CD4-positive, alpha-beta memory T cell (primary cell): ENCODE measurements at regions not wholly inside any gene's neighbourhood (a gene's known extent, or its start where the extent isn't known, plus 50 kb on each side); places are given as distances from the start of the nearest gene placed in this dataset.
A peak's percentile ranks its signal among the peaks of the same experiment; 100 is the strongest.

ENCODE experiments used
- CTCF ChIA-PET: fragments of 350-600 bp; sonication (Branson Sonifier 250); formaldehyde crosslinking; loops from one replicate; lab custom pipeline; 2021; ENCODE audit warnings: inconsistent platforms; ENCODE audit not compliant: partially characterized antibody; lab: Charles Lee
- POLR2A ChIA-PET: fragments of 350-600 bp; sonication (Branson Sonifier 250); formaldehyde crosslinking; loops from one replicate; lab custom pipeline; 2021; ENCODE audit not compliant: partially characterized antibody; lab: Charles Lee
- DNase-seq, 5 donors: peaks; one replicate each; pipeline versions ENCODE4 v3.0.0 to v3.0.0-alpha.2; 2020 to 2022; ENCODE audit warnings: mixed read lengths in 1 of 5
- H3K27ac ChIP-seq: one replicate; pipeline ENCODE4 v1.7.0; 2013; ENCODE audit warnings: low read depth, low read length
- H3K27me3 ChIP-seq: 2 replicates; pipeline ENCODE4 v1.7.0; 2013; ENCODE audit warnings: mild to moderate bottlenecking, low read length, moderate library complexity; ENCODE audit not compliant: insufficient read depth
- H3K36me3 ChIP-seq: 2 replicates; pipeline ENCODE4 v1.7.0; 2013; ENCODE audit warnings: mild to moderate bottlenecking, low read length, moderate library complexity; ENCODE audit not compliant: insufficient read depth
- H3K4me1 ChIP-seq: 2 replicates; pipeline ENCODE4 v1.7.0; 2013; ENCODE audit warnings: mild to moderate bottlenecking, low read length, moderate library complexity; ENCODE audit not compliant: insufficient read depth
- H3K4me3 ChIP-seq, 2 donors: one replicate each; pipeline ENCODE4 v1.7.0; 2013; ENCODE audit warnings: low read length in 2 of 2, mild to moderate bottlenecking in 1 of 2
- H3K9me3 ChIP-seq, 2 donors: one replicate each; pipeline ENCODE4 v1.7.0; 2013; ENCODE audit warnings: low read length in 2 of 2, control low read depth in 1 of 2; ENCODE audit not compliant: control insufficient read depth in 1 of 2
- H3K27ac Mint-ChIP-seq, 7 donors: one replicate each; pipeline ENCODE4 v1.8.0; 2020 to 2021; ENCODE audit warnings: mixed read lengths in 7 of 7, mild to moderate bottlenecking in 6 of 7, inconsistent platforms in 3 of 7, moderate library complexity in 3 of 7
- H3K27me3 Mint-ChIP-seq, 2 donors: one replicate each; pipeline ENCODE4 v1.8.0; 2020 to 2021; ENCODE audit warnings: mixed read lengths in 2 of 2
- H3K36me3 Mint-ChIP-seq, 2 donors: one replicate each; pipeline ENCODE4 v1.8.0; 2020 to 2021; ENCODE audit warnings: mixed read lengths in 2 of 2, inconsistent platforms in 1 of 2, mild to moderate bottlenecking in 1 of 2
- H3K4me1 Mint-ChIP-seq, 4 donors: one replicate each; pipeline ENCODE4 v1.8.0; 2020 to 2021; ENCODE audit warnings: mixed read lengths in 4 of 4, mild to moderate bottlenecking in 1 of 4
- H3K4me3 Mint-ChIP-seq, 8 donors: one replicate each; pipeline ENCODE4 v1.8.0; 2020 to 2021; ENCODE audit warnings: mixed read lengths in 8 of 8, mild to moderate bottlenecking in 7 of 8, moderate library complexity in 6 of 8, inconsistent platforms in 3 of 8
- H3K9me3 Mint-ChIP-seq, 8 donors: one replicate each; pipeline ENCODE4 v1.8.0; 2020 to 2021; ENCODE audit warnings: mixed read lengths in 8 of 8, mild to moderate bottlenecking in 5 of 8, inconsistent platforms in 3 of 8, moderate library complexity in 1 of 8
- intact Hi-C: fragments of 100-400 bp; cut with micrococcal nuclease; formaldehyde crosslinking; loops from one replicate; pipeline ENCODE4 v1.15.1; 2023

DNA sequence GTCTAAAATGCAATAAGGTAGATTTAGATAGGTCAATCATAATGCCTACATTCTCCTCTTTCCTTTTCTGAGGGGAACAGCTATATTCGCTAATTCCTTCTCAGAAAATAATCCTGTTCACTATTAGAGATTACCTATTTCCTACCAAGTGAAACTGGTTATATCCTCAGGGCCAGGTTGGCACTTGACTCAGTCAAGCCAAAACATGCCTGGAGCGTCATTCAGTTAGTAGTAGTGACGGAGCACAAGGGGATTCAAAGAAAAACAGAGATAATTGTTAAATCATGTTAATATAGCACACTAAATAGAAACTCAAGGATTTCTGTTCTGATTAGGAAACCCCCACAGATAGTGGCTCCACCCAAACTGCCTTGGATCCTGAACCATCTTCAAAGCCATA is 515.4 kb upstream of the PTPRD start:
- H3K27ac Mint-ChIP-seq, result no peak overlapping the region
- no peak overlapping the region for H3K4me3 ChIP-seq
- peaks cover 8 to 25% (median 14%) of the 10 kb centered on the region in 8 donors for H3K9me3 Mint-ChIP-seq
- no peaks in the 10 kb centered on the region for H3K27me3 Mint-ChIP-seq
- H3K36me3 ChIP-seq, result no peaks in the 10 kb centered on the region
- no peak overlapping the region for H3K4me3 Mint-ChIP-seq
- no peaks in the 10 kb centered on the region for H3K4me1 Mint-ChIP-seq
- intact Hi-C loops, result no loop called here
- ChIA-PET CTCF (no interaction called here), POLR2A (no interaction called here)
- no peaks in the 10 kb centered on the region for H3K9me3 ChIP-seq
- no peaks in the 10 kb centered on the region for H3K36me3 Mint-ChIP-seq
- no peaks in the 10 kb centered on the region for H3K27me3 ChIP-seq
- no peaks in the 10 kb centered on the region for H3K4me1 ChIP-seq
- no peak for DNase-seq
- no peak overlapping the region for H3K27ac ChIP-seq

GRCh38 chr9:11135851-11136250 is 523.0 kb upstream of the PTPRD start:
- no peak for DNase-seq
- POLR2A ChIA-PET, result no interaction called here
- H3K27ac Mint-ChIP-seq, result no peak overlapping the region
- H3K27me3 ChIP-seq, result no peaks in the 10 kb centered on the region
- no peaks in the 10 kb centered on the region for H3K36me3 Mint-ChIP-seq
- no peak overlapping the region for H3K4me3 ChIP-seq
- intact Hi-C loops, result no loop called here
- CTCF ChIA-PET, result no interaction called here
- peaks cover 0 to 25% (median 15%) of the 10 kb centered on the region in 8 donors for H3K9me3 Mint-ChIP-seq
- no peaks in the 10 kb centered on the region for H3K9me3 ChIP-seq
- peak overlapping the region in 1 of 8 donors; percentile 36 for H3K4me3 Mint-ChIP-seq
- H3K27ac ChIP-seq, result no peak overlapping the region
- no peaks in the 10 kb centered on the region for H3K4me1 ChIP-seq
- no peaks in the 10 kb centered on the region for H3K27me3 Mint-ChIP-seq
- no peaks in the 10 kb centered on the region for H3K4me1 Mint-ChIP-seq
- H3K36me3 ChIP-seq, result no peaks in the 10 kb centered on the region

DNA sequence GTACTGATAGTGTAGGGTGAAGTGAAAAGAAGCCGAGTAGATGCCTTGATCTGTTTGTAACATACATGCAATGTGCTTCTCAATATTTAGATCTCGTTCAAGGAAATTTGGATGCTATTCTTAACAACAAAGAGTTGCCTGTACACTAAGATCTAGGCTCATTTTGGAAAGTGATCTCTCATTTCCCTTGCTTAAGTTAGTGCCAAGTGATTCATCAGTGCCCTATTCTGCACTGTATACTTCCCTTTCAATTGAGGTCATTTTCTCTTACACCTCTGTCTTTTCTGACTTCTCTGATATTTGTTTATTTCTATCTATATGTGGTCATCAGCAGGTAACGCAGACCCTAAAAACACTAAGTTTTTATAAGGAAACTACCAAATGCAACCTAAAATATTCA is 528.6 kb upstream of the PTPRD start:
- Mint-ChIP-seq H3K27ac (no peak overlapping the region), H3K4me3 (no peak overlapping the region), H3K4me1 (no peaks in the 10 kb centered on the region), H3K27me3 (no peaks in the 10 kb centered on the region), H3K9me3 (peaks cover 0 to 31% (median 15%) of the 10 kb centered on the region in 8 donors), H3K36me3 (no peaks in the 10 kb centered on the region)
- Histone ChIP-seq H3K9me3 (no peaks in the 10 kb centered on the region), H3K4me1 (no peaks in the 10 kb centered on the region), H3K27me3 (no peaks in the 10 kb centered on the region), H3K36me3 (no peaks in the 10 kb centered on the region), H3K4me3 (no peak overlapping the region), H3K27ac (no peak overlapping the region)
- DNase-seq, result no peak
- CTCF ChIA-PET, result no interaction called here
- intact Hi-C loops, result no loop called here
- POLR2A ChIA-PET, result no interaction called here

GRCh38 chr9:11142965-11143738 is 530.4 kb upstream of the PTPRD start:
- H3K27ac Mint-ChIP-seq, result no peak overlapping the region
- H3K36me3 Mint-ChIP-seq, result no peaks in the 10 kb centered on the region
- Histone ChIP-seq H3K9me3 (no peaks in the 10 kb centered on the region), H3K36me3 (no peaks in the 10 kb centered on the region), H3K4me1 (no peaks in the 10 kb centered on the region), H3K27ac (no peak overlapping the region), H3K27me3 (no peaks in the 10 kb centered on the region), H3K4me3 (no peak overlapping the region)
- POLR2A ChIA-PET, result no interaction called here
- CTCF ChIA-PET, result no interaction called here
- H3K4me3 Mint-ChIP-seq, result no peak overlapping the region
- no peaks in the 10 kb centered on the region for H3K27me3 Mint-ChIP-seq
- intact Hi-C loops, result no loop called here
- no peak for DNase-seq
- H3K4me1 Mint-ChIP-seq, result no peaks in the 10 kb centered on the region
- peaks cover 0 to 30% (median 13%) of the 10 kb centered on the region in 8 donors for H3K9me3 Mint-ChIP-seq

DNA sequence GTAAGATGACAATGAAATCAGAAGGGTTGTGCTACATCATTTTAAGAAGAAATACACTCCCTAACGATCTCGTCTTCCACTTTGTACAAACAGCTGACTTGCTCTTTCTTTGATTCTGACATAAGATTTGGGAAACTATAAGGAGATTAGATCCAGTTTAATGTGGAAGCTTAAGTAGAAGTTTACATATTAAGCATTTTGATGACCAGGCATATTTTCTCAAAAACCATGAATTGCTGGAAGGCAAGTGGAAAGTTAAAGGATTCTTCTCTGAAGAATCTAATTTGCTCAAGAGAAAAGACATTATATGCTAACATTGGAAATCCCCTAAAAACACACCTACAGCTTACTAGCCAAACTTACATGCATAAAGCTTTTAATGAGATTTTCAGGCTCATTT is 531.9 kb upstream of the PTPRD start:
- no peak overlapping the region for H3K27ac Mint-ChIP-seq
- no peaks in the 10 kb centered on the region for H3K27me3 ChIP-seq

DNA sequence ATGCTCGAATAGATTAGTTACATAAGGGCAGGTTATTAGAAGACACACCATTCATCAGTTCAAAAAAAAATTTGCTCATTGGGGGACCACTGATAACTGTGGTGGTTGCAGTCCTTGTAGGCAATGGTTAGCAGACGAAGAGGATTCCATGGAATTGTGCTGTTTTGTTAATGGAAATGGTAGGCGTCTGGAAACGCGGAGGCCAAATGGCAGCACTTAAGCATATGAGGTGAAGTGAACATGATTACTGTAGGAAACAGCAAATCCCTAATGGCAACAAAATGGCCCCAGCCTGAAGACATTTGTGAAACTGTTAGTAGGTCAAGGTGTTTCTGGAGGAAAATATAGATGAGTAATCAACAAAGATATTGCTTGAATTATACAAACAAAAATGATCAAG is 535.4 kb upstream of the PTPRD start:
- intact Hi-C loops, result no loop called here
- Mint-ChIP-seq H3K4me1 (no peaks in the 10 kb centered on the region), H3K27me3 (no peaks in the 10 kb centered on the region), H3K27ac (no peak overlapping the region), H3K9me3 (peaks cover 0 to 30% (median 17%) of the 10 kb centered on the region in 8 donors), H3K4me3 (no peak overlapping the region), H3K36me3 (no peaks in the 10 kb centered on the region)
- Histone ChIP-seq H3K27ac (no peak overlapping the region), H3K4me1 (no peaks in the 10 kb centered on the region), H3K27me3 (no peaks in the 10 kb centered on the region), H3K36me3 (no peaks in the 10 kb centered on the region), H3K9me3 (peaks cover 0 to 4% of the 10 kb centered on the region in 2 donors), H3K4me3 (no peak overlapping the region)
- POLR2A ChIA-PET, result no interaction called here
- no peak for DNase-seq
- CTCF ChIA-PET, result no interaction called here

More for the DNA sequence above, 531.9 kb upstream of the PTPRD start:
- no peak overlapping the region for H3K4me3 Mint-ChIP-seq
- peaks cover 0 to 32% (median 17%) of the 10 kb centered on the region in 8 donors for H3K9me3 Mint-ChIP-seq
- intact Hi-C loops, result no loop called here
- Histone ChIP-seq H3K36me3 (no peaks in the 10 kb centered on the region), H3K4me3 (no peak overlapping the region), H3K27ac (no peak overlapping the region), H3K9me3 (no peaks in the 10 kb centered on the region), H3K4me1 (no peaks in the 10 kb centered on the region)
- H3K36me3 Mint-ChIP-seq, result no peaks in the 10 kb centered on the region
- ChIA-PET POLR2A (no interaction called here), CTCF (no interaction called here)
- DNase-seq, result no peak
- no peaks in the 10 kb centered on the region for H3K27me3 Mint-ChIP-seq
- no peaks in the 10 kb centered on the region for H3K4me1 Mint-ChIP-seq

DNA sequence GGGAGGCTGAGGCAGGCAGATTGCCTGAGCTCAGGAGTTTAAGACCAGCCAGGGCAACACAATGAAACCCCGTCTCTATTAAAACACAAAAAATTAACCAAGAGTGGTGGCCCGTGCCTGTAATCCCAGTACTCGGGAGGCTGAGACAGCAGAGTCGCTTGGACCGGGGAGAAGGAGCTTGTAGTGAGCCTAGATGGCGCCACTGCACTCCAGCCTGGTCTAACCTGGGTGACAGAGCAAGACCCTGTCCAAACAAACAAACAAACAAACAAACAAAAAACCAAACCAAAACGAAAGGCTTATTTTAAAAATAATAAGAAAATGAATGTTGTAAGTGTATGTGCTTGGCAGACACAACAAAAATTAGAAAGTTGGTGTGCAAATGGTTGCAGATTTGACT is 536.3 kb upstream of the PTPRD start:
- CTCF ChIA-PET, result no interaction called here
- intact Hi-C loops, result no loop called here
- no peak overlapping the region for H3K27ac Mint-ChIP-seq
- Histone ChIP-seq H3K4me1 (no peaks in the 10 kb centered on the region), H3K27ac (no peak overlapping the region), H3K9me3 (peaks cover 0 to 4% of the 10 kb centered on the region in 2 donors), H3K36me3 (no peaks in the 10 kb centered on the region), H3K27me3 (no peaks in the 10 kb centered on the region), H3K4me3 (no peak overlapping the region)
- POLR2A ChIA-PET, result no interaction called here
- no peaks in the 10 kb centered on the region for H3K27me3 Mint-ChIP-seq
- H3K4me3 Mint-ChIP-seq, result no peak overlapping the region
- H3K36me3 Mint-ChIP-seq, result no peaks in the 10 kb centered on the region
- peaks cover 0 to 26% (median 17%) of the 10 kb centered on the region in 8 donors for H3K9me3 Mint-ChIP-seq
- no peak for DNase-seq
- no peaks in the 10 kb centered on the region for H3K4me1 Mint-ChIP-seq
